Ramos (cell line): ENCODE measurements at regions not wholly inside any gene's neighbourhood (a gene's known extent, or its start where the extent isn't known, plus 50 kb on each side); places are given as distances from the start of the nearest gene placed in this dataset.

Experiments
- in situ Hi-C: fragments of 300-500 bp; cut with MboI; formaldehyde crosslinking; loops from one replicate; pipeline ENCODE4 v1.14.3; 2022; ENCODE audit warnings: low sequenced_read_pairs; ENCODE audit not compliant: unreplicated experiment

GRCh38 chr2:16139663-16140615 is 199.6 kb downstream of the MYCN start:
- in situ Hi-C loops: no loop called here

GRCh38 chr2:16138811-16139662 is 198.7 kb downstream of the MYCN start:
- in situ Hi-C loops: no loop called here

GRCh38 chr2:16137080-16137755 is 196.9 kb downstream of the MYCN start:
- in situ Hi-C loops: no loop called here

DNA sequence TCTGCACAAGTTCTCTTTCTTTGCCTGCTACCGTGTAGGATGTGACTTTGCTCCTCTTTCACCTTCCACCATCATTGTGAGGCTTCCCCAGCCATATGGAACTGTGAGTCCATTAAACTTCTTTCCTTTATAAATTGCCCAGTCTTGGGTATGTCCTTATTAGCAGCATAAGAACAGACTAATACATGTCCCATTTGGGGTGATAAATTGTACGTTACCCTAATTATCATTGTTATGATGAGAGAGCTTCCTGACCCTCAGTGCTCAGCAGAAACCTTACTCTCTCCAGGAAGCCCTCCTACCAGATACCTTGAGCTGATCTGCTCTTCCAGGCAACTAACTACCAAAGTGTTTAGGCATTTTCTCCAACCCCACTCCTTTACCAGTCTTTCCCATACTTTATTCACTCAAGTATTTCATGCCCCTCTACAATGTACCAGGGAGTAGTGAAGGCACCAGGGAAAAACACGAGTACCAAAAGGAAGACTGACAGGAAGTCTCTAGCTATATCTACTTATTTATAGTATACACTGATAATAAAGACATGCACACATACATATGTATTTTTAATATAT is 196.2 kb downstream of the MYCN start:
- in situ Hi-C loops: no loop called here

DNA sequence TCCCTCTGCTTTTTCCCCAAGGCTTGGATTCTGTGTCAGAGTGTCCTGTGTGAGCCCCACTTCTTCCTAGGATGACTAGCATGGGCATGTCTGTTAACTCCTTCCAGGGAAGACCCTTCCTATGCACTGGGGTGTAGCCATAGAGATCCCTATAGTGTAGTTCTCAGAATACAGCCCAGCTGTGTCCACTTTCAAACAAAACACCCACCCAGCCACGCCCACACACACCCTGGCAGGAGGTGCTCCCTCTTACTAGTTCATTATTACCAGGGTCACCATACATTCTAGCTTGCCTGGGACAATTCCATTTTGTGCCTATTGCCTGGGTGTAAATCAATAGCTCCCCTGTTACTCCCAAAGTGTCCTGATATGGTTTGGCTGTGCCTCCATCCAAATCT is 195.6 kb downstream of the MYCN start:
- in situ Hi-C loops: no loop called here

GRCh38 chr2:16135196-16135912 is 195.0 kb downstream of the MYCN start:
- in situ Hi-C loops: no loop called here

- in situ Hi-C loops: no loop called here
Observed at GRCh38 chr2:16134436-16135165, 194.3 kb downstream of the MYCN start.

DNA sequence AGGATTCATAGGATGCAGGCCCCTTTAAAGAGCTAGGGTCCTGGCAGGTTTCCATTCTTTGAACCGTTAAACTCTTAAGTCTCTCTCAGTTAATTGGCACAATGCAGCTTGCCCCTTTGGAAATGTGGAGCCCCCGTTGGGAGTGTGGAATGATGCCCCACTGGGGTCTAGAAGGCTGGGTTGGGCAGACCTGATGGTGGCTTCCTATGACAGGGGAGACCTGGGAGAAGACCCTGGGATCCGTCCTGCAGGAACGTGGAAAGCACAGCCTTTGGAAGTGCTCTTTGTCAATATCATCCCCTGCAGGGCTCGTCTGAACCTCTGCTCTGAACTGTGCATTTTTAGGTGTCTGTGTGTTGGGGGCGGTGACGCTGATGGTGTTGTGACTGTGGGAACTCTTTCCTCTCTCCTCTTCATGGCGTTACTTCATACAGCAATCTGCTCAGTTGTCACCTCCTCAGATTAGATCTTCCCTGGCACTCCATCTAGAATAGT is 190.6 kb downstream of the MYCN start:
- in situ Hi-C loops: no loop called here

DNA sequence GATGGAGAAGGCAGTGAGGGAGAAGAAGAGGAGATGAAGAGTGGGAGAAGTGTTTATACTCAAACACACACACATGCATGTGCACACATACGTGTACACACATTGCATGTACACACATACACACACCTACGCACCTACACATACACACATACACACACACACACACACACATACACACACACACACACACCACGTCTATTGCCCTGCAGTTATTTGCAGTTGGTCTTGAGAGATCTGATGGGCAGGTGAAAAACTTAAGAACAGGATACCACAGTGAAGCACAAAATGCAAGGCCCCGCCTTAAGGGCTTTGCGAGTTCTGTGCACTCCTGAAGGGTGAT is 190.2 kb downstream of the MYCN start:
- in situ Hi-C loops: no loop called here

GRCh38 chr2:16129716-16130540 is 189.6 kb downstream of the MYCN start:
- in situ Hi-C loops: no loop called here

- in situ Hi-C loops: no loop called here
Observed at GRCh38 chr2:16128746-16129610, 188.6 kb downstream of the MYCN start.

GRCh38 chr2:16127958-16128357 is 187.6 kb downstream of the MYCN start:
- in situ Hi-C loops: no loop called here

- in situ Hi-C loops: no loop called here
Observed at GRCh38 chr2:16127276-16127940, 187.1 kb downstream of the MYCN start.

DNA sequence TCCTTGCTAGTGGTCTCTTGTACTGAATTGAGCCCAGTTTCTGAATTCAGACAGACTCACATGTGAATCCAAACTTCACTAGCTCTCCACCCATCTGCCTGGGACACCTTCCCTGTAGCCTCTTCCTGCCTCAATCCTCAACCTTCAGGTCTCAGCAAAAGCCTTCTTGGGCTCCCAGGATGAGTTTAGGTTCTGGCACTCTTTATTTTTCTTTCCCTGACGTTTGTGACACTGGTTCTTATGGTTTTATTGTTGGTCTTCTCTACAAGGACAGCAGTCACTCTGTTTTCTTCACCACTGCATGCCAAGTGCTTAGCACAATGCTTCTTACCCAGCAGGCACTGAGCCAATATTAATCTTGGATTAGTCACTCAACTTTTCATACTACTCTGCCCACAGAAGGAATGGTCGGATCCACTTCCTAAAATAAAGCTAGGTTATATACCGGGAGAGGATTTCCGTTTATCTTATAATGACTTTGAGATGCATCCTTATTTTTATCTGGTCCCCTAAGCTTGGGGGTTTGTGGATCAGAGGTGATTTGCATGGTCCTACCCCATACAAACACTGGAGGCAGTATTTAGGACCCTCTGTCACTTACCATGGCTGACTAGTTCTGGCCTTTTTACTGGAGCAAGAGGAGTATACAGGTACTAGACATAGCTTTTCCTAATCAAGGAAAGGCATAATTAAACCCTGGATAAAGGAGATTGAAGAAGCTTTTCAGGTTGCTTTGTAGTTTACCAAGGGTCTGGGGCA is 186.3 kb downstream of the MYCN start:
- in situ Hi-C loops: no loop called here

GRCh38 chr2:16125614-16126516 is 185.5 kb downstream of the MYCN start:
- in situ Hi-C loops: no loop called here
